GM19463 (cell line): ENCODE measurements at regions not wholly inside any gene's neighbourhood (a gene's known extent, or its start where the extent isn't known, plus 50 kb on each side); places are given as distances from the start of the nearest gene placed in this dataset.
"Not testable (repeated sequence)": the region's sequence is repeated elsewhere in the genome, so short reads cannot be mapped to it uniquely, and the experiment has no call there.

Source experiments
- ATAC-seq: cut with Tn5 transposase; IDR thresholded peaks from one replicate; pipeline ENCODE4 v1.9.1; 2021; ENCODE audit warnings: mild to moderate bottlenecking, moderate library complexity; ENCODE audit not compliant: unreplicated experiment

GRCh38 chr4:91653067-91653466 lies 650.7 kb upstream of the GRID2 start:
- no peak for ATAC-seq

DNA sequence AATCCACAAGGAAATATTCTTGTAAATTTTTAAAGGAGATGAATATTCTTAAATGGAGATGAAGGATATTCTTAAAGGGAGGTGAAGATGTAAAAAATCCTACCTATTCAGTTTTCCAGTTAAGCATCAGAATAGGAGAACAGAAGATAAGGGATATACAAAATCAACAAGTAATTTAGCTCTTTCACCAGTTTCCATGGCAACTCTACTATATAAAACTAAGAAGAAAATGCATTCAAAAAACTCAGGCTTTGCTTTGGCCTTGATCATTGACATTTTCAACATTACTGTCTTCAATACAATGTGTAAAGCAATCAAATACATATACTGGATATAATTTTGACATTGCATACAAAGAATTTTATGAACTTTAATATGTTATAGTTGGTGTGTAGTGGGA lies 622.7 kb upstream of the GRID2 start:
- no peak for ATAC-seq

- no peak for ATAC-seq
Observed at GRCh38 chr4:91681544-91681943, 622.2 kb upstream of the GRID2 start.

- no peak for ATAC-seq
Observed at GRCh38 chr4:91684955-91685354, 618.8 kb upstream of the GRID2 start.

- ATAC-seq, result no peak
Observed at GRCh38 chr4:91688413-91688812, 615.4 kb upstream of the GRID2 start.

GRCh38 chr4:91699691-91700090 lies 604.1 kb upstream of the GRID2 start:
- ATAC-seq, result not testable (repeated sequence)

DNA sequence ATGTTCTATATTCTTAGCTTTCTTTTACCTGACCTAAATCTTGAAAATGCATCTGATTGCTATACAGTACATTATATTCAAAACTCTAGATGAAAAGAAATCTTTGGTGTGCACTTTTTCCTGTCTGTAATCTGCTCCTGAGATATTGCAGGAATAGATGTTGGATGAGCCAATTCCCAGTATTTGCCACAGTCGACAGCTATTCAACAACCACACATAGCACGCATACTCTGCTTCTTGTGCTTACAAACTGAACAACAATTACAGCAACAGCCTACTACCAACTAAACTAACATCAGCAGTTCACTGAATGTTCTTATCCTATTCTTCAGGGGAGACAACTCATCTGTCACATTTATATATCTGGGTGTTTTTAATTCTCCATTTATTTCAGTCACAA lies 573.9 kb upstream of the GRID2 start:
- no peak for ATAC-seq

GRCh38 chr4:91734682-91735081 lies 569.1 kb upstream of the GRID2 start:
- ATAC-seq, result no peak

GRCh38 chr4:91738831-91739230 lies 564.9 kb upstream of the GRID2 start:
- ATAC-seq, result not testable (repeated sequence)

DNA sequence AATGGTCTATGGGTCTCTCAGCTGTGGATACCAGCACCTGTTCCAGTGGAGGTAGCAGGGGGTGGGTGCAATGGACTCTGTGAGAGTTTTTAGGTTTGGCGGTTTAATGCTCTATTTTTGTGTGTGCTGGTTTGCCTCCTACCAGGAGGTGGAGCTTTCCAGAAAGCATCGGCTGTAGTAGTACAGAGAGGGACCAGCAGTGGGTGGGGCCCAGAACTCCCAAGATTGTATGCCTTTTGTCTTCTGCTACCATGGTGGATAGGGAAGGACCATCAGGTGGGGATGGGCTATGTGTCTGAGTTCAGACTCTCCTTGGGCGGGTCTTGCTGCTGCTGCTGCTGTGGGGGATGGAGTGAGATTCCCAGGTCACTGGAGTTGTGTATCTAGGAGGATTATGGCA lies 557.2 kb upstream of the GRID2 start:
- no peak for ATAC-seq

- ATAC-seq, result no peak
Observed at GRCh38 chr4:91751961-91752360, 551.8 kb upstream of the GRID2 start.

DNA sequence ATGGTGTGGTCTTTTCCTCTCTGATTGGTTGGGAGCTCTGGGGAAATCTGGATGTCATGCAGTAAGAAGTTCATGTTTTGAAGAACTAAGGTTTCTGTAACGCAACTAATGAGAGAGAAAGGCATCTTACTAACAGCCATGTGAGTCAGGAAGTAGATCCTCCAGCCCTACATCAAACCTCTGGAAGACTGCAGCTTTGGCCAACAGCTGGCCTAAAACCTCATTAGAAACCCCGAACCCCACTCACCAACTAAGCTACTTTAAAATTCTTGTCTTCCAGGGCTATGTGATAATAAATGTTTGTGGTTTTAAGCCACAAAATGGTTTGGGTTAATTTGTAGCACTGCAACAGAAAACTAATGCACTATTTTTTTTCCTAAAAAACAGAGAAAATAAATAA lies 549.0 kb upstream of the GRID2 start:
- no peak for ATAC-seq

DNA sequence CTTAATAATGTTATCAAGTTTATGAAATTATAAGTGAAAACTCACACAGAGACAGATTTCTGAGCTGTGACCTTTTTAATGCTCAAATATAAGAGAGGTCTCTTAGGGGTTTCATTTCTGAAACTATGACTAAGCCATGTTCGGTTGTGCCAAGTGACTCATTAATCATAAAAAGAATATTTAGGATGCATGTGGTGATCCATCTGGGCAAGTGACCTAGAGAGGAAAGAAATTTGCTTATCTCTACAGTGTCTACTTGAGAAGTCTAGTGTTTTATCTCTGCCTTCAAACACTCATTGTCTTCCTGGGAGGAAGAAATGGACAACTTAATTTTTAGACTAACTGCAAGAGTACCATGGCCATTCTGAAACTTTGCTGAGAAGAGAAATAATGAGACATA lies 545.3 kb upstream of the GRID2 start:
- peak; percentile 59 for ATAC-seq

DNA sequence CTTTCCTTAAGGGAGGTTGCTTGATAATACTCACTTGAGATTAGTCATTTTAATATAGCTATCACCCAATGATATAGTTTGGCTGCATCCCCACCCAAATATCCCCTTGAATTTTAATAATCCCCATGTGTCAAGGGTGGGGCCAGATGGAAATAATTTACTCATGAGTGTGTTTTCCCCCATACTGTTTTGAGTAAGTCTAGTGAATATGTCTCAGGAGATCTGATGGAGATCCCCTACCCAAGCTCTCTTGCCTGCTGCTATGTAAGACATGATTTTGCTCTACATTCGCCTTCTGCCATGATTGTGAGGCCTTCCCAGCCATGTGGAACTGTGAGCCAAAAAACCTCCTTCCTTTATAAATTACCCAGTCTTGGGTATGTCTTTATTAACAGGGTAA lies 539.7 kb upstream of the GRID2 start:
- peak; percentile 56 for ATAC-seq

- no peak for ATAC-seq
Observed at GRCh38 chr4:91769912-91770311, 533.9 kb upstream of the GRID2 start.

- not testable (repeated sequence) for ATAC-seq
Observed at GRCh38 chr4:91791631-91792030, 512.1 kb upstream of the GRID2 start.

DNA sequence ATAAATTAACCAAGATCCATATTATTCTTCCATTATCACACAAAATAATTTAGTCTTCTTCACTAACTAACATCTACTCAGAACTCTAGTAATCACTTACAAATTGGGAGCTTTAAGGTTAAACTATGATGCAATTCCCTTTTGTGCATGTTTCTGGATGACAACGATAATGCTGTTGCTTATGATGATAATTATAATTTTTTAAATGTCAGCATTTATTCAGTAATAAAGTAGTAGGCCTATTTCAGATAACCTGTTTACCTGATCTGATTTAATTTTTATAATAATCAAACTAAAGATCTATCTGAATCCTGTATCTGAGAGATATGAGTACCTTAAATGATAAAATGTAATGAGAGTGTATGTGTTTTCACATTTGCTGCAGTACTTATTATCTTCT lies 507.8 kb upstream of the GRID2 start:
- ATAC-seq, result no peak

GRCh38 chr4:91812319-91812718 lies 491.4 kb upstream of the GRID2 start:
- no peak for ATAC-seq

- ATAC-seq, result no peak
Observed at GRCh38 chr4:91824773-91825172, 479.0 kb upstream of the GRID2 start.

GRCh38 chr4:91826186-91826585 lies 477.6 kb upstream of the GRID2 start:
- no peak for ATAC-seq

DNA sequence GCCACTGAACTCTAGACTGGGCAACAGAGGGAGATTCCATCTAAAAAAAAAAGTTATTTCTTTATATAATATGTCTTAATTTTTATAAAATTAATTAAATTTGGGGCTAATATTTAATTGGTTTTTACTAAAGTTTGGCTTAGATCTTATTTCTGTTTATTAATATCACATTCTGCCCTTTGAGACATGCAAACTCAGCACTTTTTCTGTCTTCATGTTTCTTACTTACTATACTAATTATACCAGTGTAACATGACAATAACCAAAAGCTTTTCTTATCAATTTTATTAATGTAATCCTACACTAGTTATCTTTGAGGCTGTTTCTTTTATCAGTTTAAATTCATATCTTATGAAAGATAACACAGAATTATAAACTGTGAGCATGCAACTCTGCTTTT lies 475.9 kb upstream of the GRID2 start:
- ATAC-seq, result no peak

DNA sequence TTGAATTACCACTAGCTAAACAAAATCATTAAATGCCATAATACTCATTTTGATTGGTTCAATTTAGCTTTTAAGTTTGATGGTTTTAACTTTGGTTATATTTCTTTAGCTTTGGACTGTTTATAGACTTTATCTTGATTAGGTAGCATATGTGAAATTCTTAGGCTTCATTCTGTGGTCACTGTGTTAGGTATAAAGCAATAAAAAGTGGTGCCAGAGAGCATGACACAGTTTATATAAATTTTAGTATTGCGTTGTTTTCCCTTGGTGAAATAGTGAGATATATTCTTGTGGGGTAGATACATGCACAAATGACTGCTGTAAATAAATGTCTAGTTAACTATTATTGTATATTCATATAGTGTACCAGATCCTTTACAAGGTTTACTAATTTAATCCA lies 474.2 kb upstream of the GRID2 start:
- ATAC-seq, result no peak

DNA sequence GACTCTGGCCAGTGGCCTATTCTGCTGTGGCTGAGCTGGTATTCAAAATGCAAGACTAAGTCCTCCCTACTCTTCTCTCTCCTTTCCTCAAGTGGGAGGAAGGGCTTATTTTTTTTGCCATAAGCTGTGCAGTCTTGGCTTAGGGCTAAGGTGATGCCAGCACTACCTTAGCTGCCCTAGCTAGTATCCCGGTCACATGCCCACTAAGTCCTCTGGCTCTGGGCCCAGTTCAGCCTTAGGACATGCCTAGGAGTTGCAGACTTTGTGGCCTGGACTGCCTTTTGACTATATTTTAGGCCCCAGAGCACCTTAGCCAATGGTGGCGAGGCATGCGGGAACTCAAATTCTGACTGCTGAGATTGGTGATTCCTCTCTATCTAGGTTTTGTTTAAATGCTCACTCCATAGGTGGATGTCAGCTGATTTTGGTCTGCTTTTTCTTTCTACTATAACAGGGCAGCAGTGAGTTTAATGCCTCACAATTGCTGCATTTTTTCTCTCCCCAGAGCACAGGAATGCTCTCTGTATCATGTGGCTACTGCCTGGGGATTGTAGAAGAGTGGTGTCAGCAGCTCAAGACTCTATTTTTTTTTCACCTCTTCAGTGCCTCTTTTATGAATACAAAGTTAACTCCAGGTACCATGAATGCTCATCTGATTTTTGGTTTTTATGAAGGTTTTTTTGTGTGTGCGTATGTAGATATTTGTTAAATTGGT lies 472.9 kb upstream of the GRID2 start:
- no peak for ATAC-seq
